NOMO-1 (cell line): ENCODE measurements at regions not wholly inside any gene's neighbourhood (a gene's known extent, or its start where the extent isn't known, plus 50 kb on each side); places are given as distances from the start of the nearest gene placed in this dataset.

Experiments
- DNase-seq, 2 experiments: peaks; one replicate each; lab custom pipeline; 2025; ENCODE audit not compliant: unreplicated experiment in 2 of 2; lab: John Stamatoyannopoulos, UW

GRCh38 chr2:109070290-109070689 lies 58.7 kb upstream of the SH3RF3 start:
- DNase-seq, result no peak

- no peak for DNase-seq
Observed at GRCh38 chr2:109069331-109070194, 59.4 kb upstream of the SH3RF3 start.

DNA sequence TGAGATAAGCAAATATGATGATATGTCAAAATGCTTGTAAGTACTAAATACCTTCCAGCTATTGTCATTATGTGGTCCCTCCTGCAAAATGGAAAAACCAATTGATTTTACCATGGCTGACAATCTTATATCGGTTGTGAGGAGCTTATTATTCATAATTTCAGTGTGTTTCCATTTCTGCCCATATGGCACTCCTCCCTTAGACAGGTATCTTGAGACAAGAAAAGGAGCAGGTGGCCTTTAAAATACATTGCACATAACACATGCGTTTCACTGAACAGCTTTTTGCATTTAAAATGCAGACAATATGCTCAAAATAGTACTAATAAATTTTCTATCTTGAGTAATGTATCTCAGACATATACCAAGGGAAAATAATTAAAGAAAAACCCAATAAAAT lies 60.2 kb upstream of the SH3RF3 start:
- no peak for DNase-seq

- no peak for DNase-seq
Observed at GRCh38 chr2:109067631-109068125, 61.3 kb upstream of the SH3RF3 start.

- no peak for DNase-seq
Observed at GRCh38 chr2:109066917-109067597, 61.9 kb upstream of the SH3RF3 start.

GRCh38 chr2:109066501-109066900 lies 62.5 kb upstream of the SH3RF3 start:
- DNase-seq, result no peak

GRCh38 chr2:109065391-109065734 lies 63.6 kb upstream of the SH3RF3 start:
- no peak for DNase-seq

GRCh38 chr2:109064660-109065390 lies 64.2 kb upstream of the SH3RF3 start:
- no peak for DNase-seq

- DNase-seq, result no peak
Observed at GRCh38 chr2:109062859-109063700, 65.9 kb upstream of the SH3RF3 start.

GRCh38 chr2:109062145-109062858 lies 66.7 kb upstream of the SH3RF3 start:
- DNase-seq, result no peak

DNA sequence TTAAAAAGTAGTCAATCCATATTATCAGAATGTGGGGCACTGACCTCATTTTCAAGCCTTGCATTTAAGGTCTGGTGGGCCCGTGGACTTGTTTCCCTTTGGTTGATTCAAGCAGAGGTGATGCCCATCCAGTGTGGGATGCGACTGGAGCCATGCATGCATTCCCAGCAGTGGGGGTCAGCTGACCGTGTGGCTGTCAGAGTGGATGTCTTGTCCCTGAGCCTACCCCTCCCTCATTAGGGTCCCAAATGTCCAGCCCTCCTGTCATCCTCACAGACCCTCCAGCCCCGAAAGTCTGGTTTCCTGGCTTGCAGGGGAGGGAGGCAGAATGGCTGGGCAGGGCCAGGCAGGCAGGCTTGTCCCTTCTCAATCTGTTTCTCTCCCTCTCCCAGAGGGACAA lies 67.3 kb upstream of the SH3RF3 start:
- no peak for DNase-seq

GRCh38 chr2:109060496-109060895 lies 68.5 kb upstream of the SH3RF3 start:
- DNase-seq, result no peak

GRCh38 chr2:109059474-109060165 lies 69.4 kb upstream of the SH3RF3 start:
- no peak for DNase-seq

DNA sequence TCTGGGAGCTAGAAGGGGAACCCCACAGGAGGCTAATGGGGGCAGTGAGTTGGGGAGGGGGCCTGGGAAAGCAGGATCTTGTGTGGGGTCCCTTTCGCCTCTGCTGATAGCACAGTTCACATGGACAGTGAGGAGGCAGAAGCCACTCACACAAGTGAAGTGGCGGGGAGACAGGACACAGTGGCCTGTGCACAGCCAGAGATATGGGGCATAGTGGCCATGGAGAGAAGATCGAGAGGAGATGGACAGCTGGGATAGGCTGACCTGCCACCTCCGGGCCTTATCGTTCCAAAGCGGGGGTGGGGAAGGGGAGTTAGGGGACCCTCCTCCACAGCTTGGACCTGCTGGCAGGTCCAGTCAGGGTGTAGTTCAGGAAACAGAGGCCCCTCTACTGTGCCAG lies 69.8 kb upstream of the EDAR start:
- DNase-seq, result no peak

DNA sequence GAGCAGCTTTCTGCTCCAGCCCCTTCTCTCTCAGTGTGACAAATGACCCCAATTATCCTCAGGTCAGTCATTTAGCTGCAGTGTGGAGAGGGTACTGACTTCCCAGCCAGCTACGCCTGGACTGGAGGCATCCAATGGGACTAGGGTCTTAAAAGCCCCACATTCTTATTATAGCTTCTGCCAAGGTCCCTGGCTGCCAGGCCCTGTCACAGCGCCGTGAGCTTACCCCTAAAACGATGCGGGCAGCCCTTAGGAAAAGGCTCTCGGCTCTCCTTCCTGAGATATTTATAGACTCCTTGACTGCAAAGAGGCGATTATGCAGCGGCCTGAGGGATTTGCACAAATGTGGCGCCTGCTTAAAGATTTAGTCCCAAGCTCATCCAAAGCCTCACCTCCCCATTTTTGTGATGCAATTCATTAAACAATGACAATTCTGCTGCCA lies 69.2 kb upstream of the EDAR start:
- DNase-seq, result no peak

- DNase-seq, result no peak
Observed at GRCh38 chr2:109057686-109058085, 68.7 kb upstream of the EDAR start.

DNA sequence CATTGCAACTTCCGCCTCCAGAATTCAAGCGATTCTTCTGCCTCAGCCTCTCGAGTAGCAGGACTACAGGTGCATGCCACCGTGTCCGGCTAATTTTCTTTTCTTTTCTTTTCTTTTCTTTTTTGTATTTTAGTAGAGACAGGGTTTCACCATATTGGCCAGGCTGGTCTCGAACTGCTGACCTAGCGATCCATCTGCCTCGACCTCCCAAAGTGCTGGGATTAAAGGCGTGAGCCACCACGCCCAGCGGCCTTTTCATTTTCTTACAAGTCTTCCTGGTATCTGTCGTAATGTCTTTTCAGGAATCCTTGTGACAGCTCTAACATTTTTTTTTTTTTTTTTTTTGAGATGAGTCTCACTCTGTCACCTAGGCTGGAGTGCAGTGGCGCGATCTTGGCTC lies 66.4 kb upstream of the EDAR start:
- DNase-seq, result no peak

GRCh38 chr2:109054865-109055264 lies 65.8 kb upstream of the EDAR start:
- DNase-seq, result no peak

DNA sequence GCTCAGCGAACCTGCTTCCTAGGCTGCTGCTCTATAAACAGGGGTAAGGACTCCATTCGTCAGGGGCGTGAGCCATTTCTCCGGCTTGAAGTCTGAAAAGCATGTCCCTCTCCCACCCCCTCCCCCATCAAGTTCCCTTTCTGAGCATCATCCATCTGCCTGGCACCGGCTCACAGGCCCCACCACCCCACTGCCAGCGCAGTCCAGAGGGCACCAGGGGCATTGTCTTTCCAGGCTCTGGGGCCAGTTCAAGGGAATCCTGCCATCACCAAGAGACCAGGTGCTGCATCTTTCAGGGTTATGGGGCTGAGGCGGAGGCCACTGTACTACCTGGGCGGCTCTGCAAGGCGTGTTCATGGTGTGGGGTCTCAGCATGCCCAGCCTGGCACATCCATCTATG lies 64.7 kb upstream of the EDAR start:
- DNase-seq, result no peak
